ENCODE measurements at regions not wholly inside any gene's neighbourhood (a gene's known extent, or its start where the extent isn't known, plus 50 kb on each side); places are given as distances from the start of the nearest gene placed in this dataset.
"Not testable (repeated sequence)": the region's sequence is repeated elsewhere in the genome, so short reads cannot be mapped to it uniquely, and the experiment has no call there.

DNA sequence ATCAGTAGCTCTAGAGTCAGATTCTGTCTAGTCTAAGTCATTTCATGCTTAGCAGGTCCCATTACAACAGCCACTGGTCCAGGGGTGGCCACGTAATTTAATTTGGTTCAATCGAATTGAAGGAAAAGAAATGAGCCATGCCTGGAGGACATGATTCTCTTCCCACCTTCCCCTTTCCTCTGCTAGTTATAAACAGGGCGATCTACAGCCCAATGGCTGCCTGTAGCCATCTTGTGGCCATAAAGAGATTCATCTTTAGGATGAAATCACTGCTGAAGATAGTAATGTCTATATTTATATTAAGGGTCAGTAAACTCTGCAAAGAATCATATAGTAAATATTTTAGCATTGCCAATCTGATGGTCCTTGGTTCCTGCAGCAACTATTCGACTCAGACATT is 107.4 kb downstream of the SPDYE17 start:
- peak; percentile 13 for DNase-seq (ENCODE audit: low read depth)

DNA sequence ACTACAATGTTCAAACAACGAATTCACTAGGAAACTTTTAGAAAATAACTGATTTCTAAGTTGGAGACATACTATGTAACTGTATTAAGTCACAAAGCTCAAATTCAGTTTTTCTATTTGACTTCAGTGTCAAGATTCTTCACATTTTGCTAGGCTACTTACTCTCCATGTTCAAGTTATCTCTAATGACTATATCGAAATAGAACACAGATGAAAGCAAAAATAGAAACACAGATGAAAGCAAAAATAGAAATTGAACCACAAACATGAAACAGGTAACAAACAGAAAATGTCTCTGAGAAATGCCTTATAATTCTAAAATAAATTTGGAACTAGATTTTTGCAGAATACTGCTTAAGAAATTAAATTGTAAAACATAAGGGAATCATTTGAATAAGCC is 113.5 kb downstream of the SPDYE17 start:
- not testable (repeated sequence) for DNase-seq (ENCODE audit: low read depth)

DNA sequence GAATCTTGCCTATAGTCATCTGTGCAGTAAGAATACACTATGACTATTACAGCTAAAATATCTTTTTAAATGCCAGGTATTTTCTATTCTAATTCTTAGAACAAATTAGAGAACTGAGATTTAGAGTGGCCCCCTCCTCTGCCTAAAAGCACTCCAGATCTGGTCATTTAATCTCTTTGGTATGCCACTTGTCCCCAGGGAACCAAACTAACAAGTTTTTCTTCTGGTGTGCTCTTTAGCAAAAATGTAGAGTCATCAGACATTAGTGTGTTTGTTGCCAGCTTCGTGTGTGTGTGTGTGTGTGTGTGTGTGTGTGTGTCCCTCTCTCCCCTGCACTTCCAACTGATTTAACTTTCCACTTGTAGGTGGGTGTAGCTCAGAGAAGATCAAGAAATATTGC is 117.8 kb downstream of the SPDYE17 start:
- not testable (repeated sequence) for DNase-seq (ENCODE audit: low read depth)

DNA sequence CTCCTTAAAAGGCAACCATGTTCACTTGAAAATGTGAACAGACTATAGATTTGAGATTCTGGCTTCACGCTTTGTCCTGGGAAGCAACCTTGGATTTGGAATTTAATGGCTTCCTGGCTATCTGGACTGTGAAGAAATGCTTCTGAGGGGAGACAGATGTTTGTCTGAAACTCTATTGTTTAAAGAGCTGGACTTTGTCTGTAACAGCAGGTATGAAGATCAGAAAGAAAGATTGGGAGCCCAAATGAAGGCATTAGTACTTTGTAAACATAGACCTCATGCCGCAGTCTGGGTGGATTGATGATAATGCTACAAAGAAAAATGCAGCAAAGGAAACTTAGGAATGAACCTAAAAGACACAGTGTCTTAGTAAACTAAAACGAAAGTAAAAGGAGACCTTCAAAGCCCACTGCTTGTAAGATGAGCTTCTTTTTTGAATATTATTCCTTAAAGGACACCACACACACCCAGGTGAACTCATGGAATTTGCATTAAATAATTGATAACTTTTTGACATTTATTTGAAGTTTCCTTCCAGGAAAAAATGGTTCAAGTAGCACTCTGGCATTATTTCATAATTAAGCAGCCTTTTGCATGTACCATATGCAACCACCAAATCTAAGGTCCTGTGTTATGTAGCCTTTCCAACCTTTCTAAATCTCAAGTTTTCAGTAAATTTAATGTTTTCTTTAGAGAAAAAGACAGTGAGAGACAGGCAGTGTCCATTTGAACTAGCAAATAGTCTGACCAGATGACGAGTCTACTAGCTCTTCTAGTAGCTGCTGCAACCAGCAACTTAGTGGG is 119.9 kb downstream of the SPDYE17 start:
- not testable (repeated sequence) for DNase-seq (ENCODE audit: low read depth)

DNA sequence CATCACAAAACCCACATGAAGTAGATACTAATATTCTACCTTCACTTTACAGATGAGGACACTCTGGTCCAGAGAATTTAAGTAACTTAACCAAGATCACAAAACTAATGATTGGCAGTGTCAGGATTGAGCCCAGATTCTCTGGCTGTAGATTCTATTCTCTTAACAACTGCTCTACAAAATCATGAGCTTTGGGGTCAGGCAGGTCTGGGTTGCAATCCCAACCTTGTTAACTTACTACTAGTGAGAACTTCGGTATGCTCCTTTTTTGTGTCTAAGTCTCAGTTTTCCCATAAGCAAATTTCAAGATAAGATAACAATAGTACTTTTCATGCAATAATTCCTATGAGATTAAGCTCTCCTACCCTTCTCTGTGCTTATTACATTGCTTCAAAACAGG is 127.5 kb downstream of the SPDYE17 start:
- DNase-seq (ENCODE audit: low read depth), result not testable (repeated sequence)

DNA sequence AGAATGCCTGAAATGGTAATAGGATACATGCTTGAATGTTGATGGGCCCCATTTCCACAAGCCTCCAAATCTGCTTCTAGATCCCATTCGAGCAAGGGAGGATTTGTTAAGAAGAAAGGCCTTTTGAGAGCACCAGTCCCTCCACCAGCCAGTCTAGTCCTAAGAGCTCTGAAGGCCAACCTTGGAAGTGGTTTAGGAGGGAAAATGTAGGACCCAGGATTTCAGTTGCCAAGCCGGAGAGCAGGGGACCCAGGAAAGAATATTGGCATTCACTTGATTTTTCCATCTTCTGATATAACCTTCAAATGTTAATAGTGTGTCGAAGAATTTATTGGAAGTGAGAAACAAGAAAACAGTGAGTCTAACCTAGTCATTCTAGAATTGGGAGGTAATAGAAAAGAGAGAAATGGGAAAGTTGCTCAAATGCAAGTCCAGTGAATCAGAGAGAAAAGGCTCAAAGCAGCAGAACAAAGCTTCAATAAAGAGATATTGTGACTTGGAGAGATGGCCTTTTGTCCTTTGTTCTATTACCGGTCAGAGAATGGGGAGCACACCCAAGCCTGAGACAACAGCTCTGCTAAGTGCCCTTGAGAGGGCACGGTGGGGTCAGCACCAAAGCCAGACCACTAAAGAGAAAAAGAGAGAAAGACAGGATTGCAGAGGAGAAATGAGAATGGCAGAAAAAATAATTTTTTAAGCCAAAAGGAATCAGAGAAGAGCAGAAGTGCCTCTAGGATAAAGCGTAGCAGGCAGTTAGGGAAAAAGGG is 130.0 kb downstream of the SPDYE17 start:
- DNase-seq (ENCODE audit: low read depth), result not testable (repeated sequence)

DNA sequence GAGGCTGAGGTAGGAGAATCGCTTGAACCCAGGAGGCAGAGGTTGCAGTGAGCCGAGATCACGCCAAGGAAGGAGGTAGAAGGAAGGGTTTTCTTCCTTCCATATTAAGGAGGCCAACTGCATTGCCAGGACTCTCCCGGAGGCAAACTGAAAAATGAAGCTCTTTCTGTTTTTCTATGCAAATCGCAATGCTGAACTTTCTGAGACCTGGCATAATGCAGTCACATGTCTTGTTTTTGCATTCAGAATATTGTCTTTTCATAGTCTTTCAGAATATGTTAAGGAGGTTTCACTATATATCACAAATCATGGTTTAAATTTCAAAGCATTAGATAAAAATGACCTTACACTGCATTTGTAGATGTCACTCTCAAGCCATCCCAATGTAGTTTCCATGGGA is 133.4 kb downstream of the SPDYE17 start:
- DNase-seq (ENCODE audit: low read depth), result not testable (repeated sequence)

DNA sequence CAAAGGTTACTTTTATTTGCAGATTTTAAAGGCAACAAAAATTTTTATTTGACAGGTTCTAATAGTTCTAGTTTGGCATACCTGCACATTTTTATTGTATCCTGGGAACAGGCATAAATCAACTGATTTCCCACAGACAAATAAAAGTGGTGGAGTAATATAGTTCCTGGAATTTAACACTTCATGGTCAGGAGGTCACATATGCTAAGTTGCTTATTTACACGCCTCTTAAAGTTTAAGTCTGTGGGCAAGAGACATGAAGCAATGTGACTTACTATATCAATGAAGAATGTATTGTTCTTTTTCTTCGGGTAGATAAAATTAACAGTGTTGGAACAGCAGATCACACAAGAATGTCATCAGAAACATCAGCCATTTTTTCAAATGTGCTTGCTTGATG is 135.2 kb downstream of the SPDYE17 start:
- DNase-seq (ENCODE audit: low read depth), result peak; percentile 7

DNA sequence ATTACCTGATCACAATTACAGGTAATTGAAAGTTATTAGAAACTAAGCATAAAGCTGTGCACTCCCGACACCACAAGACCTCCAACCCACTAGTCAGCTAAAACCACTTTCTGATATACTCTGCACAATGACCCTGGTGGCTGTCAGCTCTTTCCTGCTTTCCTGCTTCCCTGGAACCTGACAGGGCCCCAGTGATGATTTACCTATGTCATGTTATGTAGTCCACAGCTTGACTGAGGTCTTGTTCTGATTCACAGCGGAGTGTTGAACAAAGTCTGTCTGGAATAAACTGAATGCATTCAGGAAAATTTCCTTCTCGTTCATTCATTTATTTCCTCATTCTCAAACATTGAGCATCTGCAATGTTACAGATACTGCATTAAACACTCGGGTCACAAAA is 136.5 kb downstream of the SPDYE17 start:
- not testable (repeated sequence) for DNase-seq (ENCODE audit: low read depth)

DNA sequence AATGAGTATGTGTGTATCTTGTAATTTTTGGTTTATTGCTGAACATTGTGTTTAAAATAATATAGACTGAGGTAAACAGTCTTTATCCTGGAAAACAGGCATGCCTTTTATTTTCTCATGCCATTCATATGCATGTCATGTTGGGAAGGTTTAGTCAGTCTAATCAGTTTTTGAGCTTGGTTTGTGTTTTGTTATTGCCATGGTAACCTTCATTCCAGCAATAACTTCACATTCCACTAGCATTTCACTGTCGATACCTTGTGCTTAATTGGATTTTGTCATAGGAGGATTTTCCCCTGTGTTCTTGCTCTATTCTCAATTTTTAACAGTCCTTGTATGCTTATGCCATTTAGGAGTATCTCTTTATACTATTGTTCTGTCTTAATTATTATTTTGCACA is 140.4 kb downstream of the SPDYE17 start:
- DNase-seq (ENCODE audit: low read depth), result peak; percentile 42

DNA sequence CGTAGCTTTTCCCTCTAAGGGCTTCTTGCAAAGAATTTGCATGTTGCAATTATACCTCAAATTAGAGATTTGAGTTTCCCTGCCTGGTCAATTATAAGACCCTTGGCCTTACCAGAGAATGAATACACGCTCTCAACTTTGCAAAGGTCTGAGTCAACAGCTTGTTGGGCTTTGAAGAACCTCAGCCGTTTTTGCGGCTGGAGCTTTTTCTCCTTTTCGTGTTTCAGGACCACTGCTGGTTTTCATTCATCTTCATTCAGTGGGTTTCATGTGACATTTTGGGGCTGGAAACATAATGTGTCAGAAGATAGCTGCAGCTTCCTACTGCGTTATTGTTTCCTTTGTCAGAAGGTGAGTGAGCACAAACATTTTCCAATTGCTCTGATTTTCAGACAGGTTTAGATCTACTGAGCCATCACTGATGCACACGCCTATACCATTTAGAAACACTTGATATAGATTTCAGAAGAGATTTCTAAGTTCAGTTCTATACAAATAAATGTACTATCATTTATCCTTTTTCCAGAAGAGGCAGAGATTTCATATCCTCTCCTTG is 152.3 kb downstream of the SPDYE17 start:
- not testable (repeated sequence) for DNase-seq (ENCODE audit: low read depth)

DNA sequence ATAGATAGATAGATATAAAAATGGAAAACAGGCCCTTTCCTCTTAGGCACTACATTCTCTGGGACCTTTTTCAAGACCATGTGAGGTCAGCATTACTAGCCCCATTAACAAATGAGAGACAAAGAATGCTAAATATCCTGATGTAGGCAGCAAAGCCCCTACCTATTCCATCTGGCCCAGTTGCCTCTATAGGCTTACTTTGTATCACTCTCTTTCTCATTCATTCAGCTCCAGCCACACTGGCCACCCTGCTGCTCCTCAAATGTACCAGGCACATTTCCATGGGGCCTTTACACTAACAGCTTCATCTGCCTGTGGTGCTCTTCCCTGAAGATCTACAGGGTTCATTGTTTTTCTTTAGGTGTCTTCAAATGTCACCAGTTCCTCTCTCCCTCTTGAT is 156.4 kb downstream of the SPDYE17 start:
- DNase-seq (ENCODE audit: low read depth), result not testable (repeated sequence)

DNA sequence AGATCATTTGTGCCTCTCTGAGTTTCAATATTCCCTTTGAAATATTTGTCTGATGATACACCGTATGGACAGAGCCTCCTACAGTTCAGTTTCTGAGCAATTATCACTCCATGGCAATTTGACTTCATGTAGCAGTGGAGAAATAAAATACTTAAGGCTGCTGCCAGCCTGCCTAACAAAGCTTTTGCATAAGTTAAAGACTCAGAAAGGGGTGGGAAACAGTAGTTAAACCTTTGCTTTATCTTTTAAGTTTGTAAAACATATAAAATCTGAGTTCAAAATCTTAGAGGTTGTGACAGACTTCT is 161.7 kb downstream of the SPDYE17 start:
- not testable (repeated sequence) for DNase-seq (ENCODE audit: low read depth)

DNA sequence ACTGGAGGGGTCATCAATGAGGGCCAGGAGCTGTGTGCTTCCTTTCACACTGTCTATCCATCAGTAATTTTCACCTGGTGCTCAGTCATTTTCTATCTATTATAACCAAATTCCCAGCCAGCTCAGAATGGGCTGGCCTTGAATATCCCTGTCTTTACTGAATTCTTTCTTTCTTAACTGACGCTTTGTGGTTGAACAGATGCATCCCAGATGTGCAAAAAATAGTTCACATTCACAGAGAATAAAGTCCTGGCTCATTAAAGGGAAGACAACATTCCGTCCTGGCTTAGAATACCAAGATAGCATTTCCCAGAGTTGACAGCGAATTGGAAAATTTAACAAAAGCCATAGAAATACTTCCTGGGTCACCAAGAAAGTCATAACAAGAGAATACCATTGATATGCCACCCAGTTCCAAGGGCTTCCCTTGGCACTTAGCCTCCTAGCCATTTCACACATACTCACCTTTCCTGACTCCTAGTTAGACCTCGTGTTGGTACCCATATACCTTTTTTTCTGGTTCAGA is 164.7 kb downstream of the SPDYE17 start:
- DNase-seq (ENCODE audit: low read depth), result not testable (repeated sequence)

DNA sequence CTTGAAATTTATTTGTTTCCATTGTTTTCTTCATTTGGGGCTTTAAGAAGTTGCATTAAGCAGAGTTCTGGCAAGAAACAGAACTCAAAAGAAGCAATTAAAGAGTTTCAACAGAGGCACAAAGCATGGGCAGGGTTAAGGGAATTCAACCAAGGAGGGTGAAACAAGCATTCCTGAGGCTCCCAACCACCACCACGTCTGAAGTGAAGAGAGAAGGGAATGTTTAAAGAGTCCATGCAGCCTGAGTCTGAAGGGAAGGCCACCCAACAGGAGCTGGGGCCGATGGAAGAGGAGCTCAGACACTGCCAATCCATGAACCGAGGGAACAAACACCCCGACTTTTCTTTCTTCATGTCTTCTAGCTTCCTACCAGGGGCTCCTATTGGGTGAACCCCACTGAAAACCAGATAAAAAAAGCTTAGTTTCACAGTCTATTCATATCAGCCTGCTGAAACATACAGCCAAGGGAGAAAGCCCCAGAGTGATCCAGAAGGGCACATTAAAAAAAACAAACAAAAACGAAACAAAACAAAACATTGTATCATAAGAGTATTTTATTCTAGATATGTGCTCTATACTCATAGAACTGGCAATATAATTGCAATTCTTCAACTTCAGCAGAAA is 168.9 kb downstream of the SPDYE17 start:
- not testable (repeated sequence) for DNase-seq (ENCODE audit: low read depth)

DNA sequence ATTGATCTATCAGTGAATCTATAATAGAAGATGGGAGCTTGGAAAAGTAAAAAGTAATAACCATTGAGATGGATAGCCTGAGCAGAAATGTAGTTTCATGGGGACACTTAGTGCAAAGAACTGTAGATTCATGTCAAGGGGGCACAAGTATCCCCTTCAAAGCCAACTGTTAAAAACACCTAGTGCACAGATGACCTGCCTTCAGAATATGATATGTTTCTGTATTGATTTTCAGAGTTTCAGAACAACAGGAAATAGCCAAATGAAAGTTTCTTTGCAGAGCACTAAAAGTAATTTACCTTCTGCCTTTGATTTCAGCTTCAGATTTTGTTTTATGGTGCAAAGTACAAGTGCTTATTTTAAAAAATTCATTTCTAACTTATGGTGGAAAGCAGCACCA is 169.9 kb downstream of the SPDYE17 start:
- DNase-seq (ENCODE audit: low read depth), result not testable (repeated sequence)

DNA sequence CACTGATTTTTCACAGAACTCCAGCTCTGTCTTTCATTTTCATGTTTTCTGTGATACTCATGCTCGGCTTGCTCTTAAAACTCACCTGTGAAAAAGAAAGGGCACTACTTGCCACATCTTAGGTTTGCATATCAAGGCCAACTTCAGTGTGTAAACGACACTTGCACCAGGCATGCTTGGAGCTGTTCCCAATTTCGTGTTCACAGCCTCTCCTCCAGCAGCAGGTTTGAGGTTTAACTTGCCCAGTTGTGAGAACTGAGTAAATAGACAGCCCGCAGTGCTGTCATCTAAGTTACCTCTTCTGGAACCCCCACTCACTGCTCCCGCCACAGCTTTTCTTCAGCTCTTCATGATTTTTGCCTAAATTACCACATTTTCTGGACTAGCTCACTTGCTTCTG is 172.2 kb downstream of the SPDYE17 start:
- DNase-seq (ENCODE audit: low read depth), result not testable (repeated sequence)

DNA sequence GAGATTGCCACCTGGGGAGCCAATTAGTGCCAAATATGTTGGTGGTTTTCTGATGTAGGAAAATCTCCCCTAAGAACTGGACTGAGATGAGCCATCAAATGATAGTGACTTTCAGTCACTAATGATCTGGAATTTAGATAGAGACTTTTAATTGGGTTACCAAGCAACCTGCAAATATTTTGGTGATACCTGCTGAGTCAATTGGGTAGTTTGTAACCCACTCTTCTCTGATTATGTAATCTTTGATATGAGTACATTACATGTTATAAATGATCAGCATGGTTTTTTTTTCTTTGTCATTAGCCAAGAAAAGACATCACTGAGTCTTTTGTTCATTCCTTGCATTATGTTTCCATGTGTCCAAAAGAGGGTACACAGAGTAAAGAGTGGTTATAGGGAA is 177.5 kb downstream of the SPDYE17 start:
- DNase-seq (ENCODE audit: low read depth), result not testable (repeated sequence)

DNA sequence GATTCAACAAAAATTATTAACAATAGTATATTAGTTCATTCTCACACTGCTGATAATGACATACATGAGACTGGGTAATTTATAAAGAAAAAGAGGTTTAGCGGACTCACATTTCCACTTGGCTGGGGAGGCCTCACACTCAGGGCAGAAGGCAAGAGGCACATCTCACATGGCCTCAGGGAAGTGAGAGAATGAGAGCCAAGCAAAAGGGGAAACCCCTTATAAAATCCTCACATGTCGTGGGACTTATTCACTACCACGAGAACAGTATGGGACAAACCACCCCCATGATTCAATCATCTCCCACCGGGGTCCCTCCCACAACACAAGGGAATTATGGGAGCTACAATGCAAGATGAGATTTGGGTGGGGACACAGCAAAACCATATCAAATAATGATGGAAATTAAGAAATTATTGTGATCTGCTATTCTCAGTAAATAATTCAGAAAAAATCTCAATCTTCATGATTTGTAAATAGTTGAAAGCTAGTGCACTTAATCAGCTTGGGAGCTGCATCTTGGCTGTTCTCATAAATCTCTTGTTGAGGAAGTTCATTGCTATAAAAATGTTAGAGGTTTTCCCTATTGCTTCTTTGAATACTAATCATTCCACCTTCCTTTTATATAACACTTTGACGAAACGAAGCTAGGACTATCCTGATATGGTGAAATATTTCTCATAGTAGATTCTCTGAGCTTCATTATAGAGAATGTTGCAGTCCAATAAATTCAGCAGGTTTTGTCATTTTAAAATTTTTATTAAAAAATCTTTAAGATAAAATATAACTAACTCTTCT is 179.2 kb downstream of the SPDYE17 start:
- DNase-seq (ENCODE audit: low read depth), result peak; percentile 7

DNA sequence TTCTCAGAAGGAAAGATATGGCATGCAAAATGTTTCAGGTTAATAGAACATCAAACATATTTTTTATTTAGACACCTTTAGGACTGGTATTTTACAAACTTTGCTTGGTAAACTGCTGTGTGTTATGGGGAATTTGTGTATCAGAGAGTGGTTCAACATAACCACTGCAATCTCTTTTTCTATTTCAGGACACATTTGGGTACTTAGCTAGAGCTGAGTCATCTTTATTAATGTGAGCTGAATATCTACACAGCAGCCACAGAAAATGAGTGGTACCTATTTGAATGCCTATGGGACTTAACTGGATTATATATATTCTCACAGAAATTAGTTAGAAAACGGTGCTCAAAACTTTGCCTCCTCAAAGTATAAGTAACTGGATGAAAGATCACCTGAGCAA is 179.8 kb downstream of the SPDYE17 start:
- DNase-seq (ENCODE audit: low read depth), result not testable (repeated sequence)

DNA sequence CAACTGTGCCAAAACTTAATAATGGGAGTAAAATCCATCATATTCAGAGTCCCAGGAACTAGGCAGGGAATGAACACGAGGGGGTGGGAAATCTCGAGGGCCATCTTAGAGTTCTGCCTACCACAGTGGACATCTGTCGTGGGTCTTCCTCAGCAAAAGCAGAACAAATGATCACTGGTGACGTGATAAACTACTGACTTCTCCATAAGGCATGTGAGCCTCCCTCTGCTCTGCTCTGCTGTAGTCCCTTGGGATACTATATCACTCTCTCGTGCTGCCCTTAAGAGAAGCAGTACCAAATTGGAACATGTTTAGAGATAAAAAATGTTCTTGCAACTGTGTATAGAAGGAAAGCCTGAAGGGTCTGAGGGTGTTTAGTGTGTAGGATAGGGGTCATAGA is 180.5 kb downstream of the SPDYE17 start:
- not testable (repeated sequence) for DNase-seq (ENCODE audit: low read depth)

Data from M059J (cell line).